WERI-Rb-1 (cell line): ENCODE measurements at regions not wholly inside any gene's neighbourhood (a gene's known extent, or its start where the extent isn't known, plus 50 kb on each side); places are given as distances from the start of the nearest gene placed in this dataset.

ENCODE experiments used
- DNase-seq: peaks from one replicate; pipeline ENCODE4 v3.0.0-alpha.2; 2020
- H3K27ac ChIP-seq: fragments of 250-450 bp; sonication (Bioruptor Pico); 2 replicates; pipeline ENCODE4 v1.5.1; 2020; ENCODE audit warnings: mild to moderate bottlenecking, moderate library complexity
- H3K27me3 ChIP-seq: fragments of 250-450 bp; sonication (Bioruptor Pico); 2 replicates; pipeline ENCODE4 v1.5.1; 2021; ENCODE audit warnings: mild to moderate bottlenecking, low read depth, moderate library complexity; ENCODE audit not compliant: insufficient read depth, severe bottlenecking
- H3K36me3 ChIP-seq: fragments of 250-450 bp; sonication (Bioruptor Pico); 2 replicates; pipeline ENCODE4 v1.5.1; 2020; ENCODE audit warnings: mild to moderate bottlenecking, moderate library complexity
- H3K4me3 ChIP-seq: 2 replicates; pipeline ENCODE4 v1.5.1; 2011; ENCODE audit warnings: low read depth, mild to moderate bottlenecking, control low read depth, low read length
- H3K9me3 ChIP-seq: fragments of 250-450 bp; sonication (Bioruptor Pico); 2 replicates; pipeline ENCODE4 v1.5.1; 2021; ENCODE audit warnings: mild to moderate bottlenecking, moderate library complexity; ENCODE audit not compliant: severe bottlenecking
- TF ChIP-seq, protein P1 (sequence below): IDR thresholded peaks from 2 replicates; pipeline ENCODE4 v1.5.1; 2011; ENCODE audit warnings: low read depth, mild to moderate bottlenecking, control low read depth, inconsistent platforms, low read length

DNA sequence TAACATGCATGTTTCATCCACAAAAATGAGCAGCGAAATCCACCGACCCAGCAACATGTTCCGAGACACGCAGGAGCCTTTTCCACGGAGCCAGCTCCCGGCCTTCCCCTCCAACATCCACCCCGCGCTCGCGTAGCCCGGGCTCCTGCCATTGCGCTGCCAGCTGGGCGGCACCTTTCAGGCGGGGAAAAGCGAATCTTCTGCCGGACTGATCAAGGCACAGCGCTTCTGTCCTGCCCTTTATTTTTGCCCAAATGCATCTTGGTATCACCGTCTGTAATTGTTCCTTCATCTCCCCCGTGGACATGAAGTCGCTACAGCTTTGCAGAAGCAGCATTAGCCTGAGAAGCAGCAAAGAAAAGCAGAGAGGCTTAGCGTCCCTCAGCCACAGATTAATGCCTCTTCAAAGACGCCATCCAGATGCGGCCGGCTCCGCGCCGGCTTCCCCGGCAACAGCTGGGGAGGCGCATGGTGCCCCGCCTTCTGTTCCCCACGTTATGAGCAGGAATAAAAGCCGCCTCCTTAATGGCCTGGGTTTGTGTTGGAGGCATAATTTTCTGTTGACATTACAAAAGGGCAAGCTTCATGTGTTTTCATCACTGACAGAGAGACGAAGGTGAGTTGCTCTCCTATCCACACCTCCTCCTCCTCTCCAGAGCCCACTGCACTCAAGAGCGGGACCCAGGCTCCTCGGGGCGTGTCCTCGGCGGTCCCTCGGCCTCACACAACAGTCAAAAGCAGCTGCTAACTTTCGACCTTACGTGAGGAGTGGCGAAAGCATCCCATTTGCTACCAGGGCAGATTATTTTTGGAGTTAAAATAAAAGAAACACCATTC lies 122.1 kb upstream of the SALL3 start:
- DNase-seq = peak; percentile 65
- TF ChIP-seq, protein P1, sequence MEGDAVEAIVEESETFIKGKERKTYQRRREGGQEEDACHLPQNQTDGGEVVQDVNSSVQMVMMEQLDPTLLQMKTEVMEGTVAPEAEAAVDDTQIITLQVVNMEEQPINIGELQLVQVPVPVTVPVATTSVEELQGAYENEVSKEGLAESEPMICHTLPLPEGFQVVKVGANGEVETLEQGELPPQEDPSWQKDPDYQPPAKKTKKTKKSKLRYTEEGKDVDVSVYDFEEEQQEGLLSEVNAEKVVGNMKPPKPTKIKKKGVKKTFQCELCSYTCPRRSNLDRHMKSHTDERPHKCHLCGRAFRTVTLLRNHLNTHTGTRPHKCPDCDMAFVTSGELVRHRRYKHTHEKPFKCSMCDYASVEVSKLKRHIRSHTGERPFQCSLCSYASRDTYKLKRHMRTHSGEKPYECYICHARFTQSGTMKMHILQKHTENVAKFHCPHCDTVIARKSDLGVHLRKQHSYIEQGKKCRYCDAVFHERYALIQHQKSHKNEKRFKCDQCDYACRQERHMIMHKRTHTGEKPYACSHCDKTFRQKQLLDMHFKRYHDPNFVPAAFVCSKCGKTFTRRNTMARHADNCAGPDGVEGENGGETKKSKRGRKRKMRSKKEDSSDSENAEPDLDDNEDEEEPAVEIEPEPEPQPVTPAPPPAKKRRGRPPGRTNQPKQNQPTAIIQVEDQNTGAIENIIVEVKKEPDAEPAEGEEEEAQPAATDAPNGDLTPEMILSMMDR = no peak
- Histone ChIP-seq H3K27me3 (peaks cover 20% of the 10 kb centered on the region), H3K9me3 (no peaks in the 10 kb centered on the region), H3K36me3 (no peaks in the 10 kb centered on the region), H3K27ac (no peak overlapping the region), H3K4me3 (peak overlapping the region; percentile 33)

DNA sequence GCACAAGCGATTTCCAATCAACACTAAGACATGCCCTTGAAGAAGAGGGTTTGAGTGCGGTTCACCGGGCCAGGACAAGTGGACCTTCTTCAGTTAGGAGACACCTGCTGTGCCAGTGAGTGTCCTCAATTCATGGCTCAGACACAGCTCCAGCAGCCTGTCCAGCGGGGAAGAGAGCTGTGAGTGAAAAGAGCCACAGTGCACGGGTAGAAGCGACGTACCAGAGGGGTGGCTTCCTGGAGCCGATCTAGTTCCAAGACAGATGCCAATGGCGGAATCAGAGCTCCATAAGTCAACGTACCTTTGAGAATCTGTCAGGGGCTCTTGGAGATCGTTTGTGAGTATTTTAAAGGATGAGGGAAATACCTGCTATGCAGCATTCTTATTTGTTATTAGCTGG lies 119.9 kb upstream of the SALL3 start:
- Histone ChIP-seq H3K36me3 (no peaks in the 10 kb centered on the region), H3K9me3 (no peaks in the 10 kb centered on the region), H3K27ac (no peak overlapping the region), H3K4me3 (no peak overlapping the region), H3K27me3 (peaks cover 13% of the 10 kb centered on the region)
- DNase-seq = no peak
- TF ChIP-seq, protein P1 = no peak

- Histone ChIP-seq H3K4me3 (no peak overlapping the region), H3K36me3 (no peaks in the 10 kb centered on the region), H3K9me3 (no peaks in the 10 kb centered on the region), H3K27ac (no peak overlapping the region), H3K27me3 (peaks cover 13% of the 10 kb centered on the region)
- TF ChIP-seq, protein P1 = no peak
- no peak for DNase-seq
Measured at GRCh38 chr18:78860117-78860516, 119.5 kb upstream of the SALL3 start.

DNA sequence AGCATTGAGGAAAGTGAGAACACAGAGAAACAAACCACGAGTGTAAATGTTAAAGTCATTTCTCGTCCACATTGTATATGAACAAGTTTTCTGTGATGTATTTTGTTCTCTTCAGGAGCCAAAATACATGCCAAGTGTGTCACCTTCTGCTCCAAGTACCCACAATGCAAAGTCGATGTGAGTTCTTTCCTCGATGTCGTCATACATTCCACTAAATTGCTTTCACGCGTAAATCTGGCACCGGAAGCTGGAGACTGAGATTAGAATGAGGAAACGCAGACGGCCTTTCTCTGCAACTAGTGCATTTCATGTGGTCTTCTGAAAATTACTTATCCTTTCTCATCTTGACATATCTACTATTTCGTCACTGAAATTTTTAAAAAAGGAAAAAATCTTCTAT lies 118.5 kb upstream of the SALL3 start:
- Histone ChIP-seq H3K27ac (no peak overlapping the region), H3K9me3 (no peaks in the 10 kb centered on the region), H3K36me3 (no peaks in the 10 kb centered on the region), H3K4me3 (no peak overlapping the region), H3K27me3 (peaks cover 13% of the 10 kb centered on the region)
- TF ChIP-seq, protein P1 = no peak
- no peak for DNase-seq

DNA sequence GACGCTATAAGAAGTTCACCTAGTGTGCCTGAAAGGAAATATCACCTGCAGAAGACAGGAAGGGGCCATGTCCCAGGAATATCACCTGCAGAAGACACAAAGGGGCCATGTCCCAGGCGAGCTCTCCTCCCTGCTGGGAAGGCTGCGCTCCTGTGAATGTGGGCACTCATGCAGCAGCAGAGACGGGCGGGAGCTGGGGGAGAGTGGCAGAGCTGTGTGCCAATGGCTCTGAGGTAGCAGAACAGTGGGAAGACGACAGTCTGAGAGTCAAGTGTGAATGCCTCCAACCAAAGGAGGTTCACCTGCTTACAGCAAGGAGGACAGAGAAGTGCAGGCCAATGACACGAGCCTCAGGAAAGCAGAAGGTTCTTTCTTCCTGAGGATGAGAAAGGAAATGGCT lies 117.9 kb upstream of the SALL3 start:
- no peaks in the 10 kb centered on the region for H3K9me3 ChIP-seq
- no peak overlapping the region for H3K4me3 ChIP-seq

More for the DNA sequence above, 117.9 kb upstream of the SALL3 start:
- peaks cover 9% of the 10 kb centered on the region for H3K27me3 ChIP-seq
- no peaks in the 10 kb centered on the region for H3K36me3 ChIP-seq
- TF ChIP-seq, protein P1 = no peak
- H3K27ac ChIP-seq = no peak overlapping the region
- DNase-seq = no peak
